CD4-positive, alpha-beta T cell treated with Interleukin-17A for 1 hour (primary cell): ENCODE measurements at regions not wholly inside any gene's neighbourhood (a gene's known extent, or its start where the extent isn't known, plus 50 kb on each side); places are given as distances from the start of the nearest gene placed in this dataset.

Source experiments
- DNase-seq: peaks from one replicate; pipeline ENCODE4 v3.0.0-alpha.2; 2020

DNA sequence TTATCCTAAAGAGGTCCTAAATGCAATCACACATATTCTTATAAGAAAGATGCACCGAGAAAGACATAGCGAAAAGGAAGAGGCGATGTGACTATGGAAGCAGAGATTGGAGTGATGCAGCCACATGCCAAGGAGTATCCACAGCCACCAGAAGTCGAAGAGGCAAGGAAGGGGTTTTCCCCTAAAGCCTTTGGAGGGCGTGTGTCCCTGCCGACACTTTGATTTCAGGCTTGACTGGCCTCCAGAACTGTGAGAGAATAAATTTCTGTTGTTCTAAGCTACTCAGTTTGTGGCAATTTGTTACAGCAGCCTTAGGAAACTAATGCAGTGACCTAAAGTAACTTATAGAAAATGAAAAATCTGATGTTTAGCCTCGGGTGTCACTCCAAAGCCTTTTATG, 179.5 kb upstream of the CITED2 start:
- no peak for DNase-seq

GRCh38 chr6:139551376-139551775, 176.9 kb upstream of the CITED2 start:
- no peak for DNase-seq

DNA sequence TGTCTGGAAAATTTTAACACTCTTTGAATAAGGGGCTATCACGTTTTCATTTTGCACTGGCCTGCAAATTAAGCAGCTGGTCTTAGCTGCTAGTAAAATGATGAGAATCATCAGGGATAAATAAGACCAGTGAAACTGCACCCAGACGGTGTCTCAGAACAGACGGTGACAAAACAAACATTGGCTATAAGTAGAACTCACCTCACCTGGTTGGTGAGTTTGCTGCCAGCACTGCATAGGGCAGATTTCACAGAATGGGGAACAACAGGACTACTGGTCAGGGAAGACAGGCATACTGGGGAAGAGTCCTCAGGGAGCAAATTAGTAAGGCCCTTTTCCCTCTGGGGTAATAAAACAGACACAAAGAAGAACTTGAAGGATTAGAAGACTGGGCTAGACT, 175.9 kb upstream of the CITED2 start:
- DNase-seq, result no peak

DNA sequence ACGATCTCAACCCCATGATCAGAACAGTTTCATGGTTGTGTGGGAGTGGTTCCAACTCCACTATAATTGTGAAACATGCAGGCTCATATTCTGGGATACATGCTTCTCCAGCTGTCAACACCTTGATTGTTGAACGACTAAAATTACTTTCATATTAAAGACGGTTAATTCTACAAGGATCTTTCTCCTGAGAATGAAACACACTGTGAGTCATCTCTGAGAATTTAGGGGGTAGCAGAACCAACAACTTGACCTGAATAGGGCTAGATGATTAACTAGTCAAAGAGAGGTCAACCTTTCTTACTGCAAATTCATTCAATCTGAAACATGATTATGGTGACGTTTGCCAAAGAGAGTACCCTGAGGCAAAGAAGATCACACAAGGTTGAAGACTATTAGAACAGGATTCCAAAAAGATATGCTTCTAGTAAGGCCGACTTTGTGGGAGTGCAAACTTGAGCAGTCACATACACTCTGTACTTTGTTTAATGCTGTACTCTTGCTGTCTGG, 175.2 kb upstream of the CITED2 start:
- DNase-seq, result no peak

GRCh38 chr6:139547804-139548203, 173.4 kb upstream of the CITED2 start:
- DNase-seq, result no peak

GRCh38 chr6:139547122-139547776, 172.8 kb upstream of the CITED2 start:
- no peak for DNase-seq

DNA sequence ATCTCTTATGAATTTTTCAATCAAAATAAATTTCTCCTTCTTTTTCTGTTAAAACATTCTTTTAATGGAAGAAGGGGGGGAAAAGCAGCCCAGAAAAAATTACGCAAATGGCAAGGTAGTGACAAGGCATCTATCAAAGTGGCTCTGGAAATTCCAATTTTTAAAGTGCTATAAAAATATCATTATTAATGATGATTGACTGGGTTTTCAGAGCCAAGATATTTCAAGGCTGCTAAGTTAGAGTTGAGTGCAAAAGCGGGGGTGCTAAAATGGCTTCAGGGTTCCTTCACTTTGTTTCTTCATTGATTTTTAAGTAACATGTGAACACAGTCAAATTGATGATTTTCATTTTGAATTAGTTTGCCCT, 171.6 kb upstream of the CITED2 start:
- DNase-seq, result no peak

- no peak for DNase-seq
Observed at GRCh38 chr6:139545206-139546105, 171.0 kb upstream of the CITED2 start.

DNA sequence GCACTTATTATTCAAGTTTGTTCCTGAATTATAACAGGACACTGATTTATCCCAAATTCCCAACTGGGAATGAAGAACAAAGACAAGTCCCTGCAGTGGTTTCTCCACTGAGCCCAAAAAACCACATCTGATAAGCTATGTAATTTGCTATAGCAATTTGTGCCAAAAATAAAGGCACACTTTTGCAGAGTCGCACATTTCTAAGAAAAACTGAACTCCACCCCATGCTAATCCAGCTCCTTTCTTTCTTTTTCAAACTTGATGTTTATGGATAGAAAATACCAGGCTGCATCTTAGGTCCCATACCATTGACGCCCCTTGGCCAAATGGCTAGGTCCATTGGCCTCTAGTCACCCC, 170.2 kb upstream of the CITED2 start:
- DNase-seq, result no peak

GRCh38 chr6:139542351-139542750, 167.9 kb upstream of the CITED2 start:
- DNase-seq, result no peak

DNA sequence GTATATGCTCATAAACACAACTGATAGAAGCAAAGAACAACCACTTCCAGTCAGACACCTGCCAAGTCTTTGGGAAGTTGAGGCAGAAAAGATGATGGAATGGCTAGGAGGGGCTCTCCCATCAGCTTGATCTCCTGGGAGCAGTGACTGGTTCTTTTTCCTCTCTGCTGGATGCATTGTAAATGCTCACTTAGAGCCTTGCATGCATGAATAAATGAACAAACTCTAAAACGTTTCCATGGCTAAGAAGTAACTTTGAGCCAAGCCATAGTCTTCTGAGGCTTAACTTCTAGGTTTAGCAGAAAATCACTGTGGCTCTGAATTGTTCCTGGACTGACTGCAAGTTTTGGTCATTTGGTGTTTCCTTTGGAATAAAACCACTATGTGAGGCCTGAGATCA, 166.4 kb upstream of the CITED2 start:
- DNase-seq, result no peak

GRCh38 chr6:139540276-139540675, 165.8 kb upstream of the CITED2 start:
- DNase-seq, result peak; percentile 62

GRCh38 chr6:139539852-139540251, 165.4 kb upstream of the CITED2 start:
- DNase-seq, result no peak

DNA sequence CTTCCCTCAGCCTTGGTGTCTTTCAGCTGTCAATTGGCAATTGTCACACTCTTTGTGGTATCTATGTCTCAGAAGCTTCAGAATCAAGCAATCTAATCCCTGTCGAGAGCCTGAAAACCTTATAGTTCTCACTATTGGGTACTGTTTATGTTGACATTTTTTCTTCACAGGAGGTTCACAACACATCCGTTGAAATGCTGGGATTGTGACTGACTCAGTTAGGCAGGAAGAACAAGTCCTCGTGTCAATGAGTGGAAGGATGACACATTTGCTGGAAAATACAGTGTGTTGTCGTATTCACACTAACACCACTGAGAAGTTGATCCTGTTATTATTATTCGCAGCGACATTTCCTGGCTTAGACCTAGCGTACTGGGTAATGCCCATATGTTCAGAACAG, 163.9 kb upstream of the CITED2 start:
- DNase-seq, result no peak

DNA sequence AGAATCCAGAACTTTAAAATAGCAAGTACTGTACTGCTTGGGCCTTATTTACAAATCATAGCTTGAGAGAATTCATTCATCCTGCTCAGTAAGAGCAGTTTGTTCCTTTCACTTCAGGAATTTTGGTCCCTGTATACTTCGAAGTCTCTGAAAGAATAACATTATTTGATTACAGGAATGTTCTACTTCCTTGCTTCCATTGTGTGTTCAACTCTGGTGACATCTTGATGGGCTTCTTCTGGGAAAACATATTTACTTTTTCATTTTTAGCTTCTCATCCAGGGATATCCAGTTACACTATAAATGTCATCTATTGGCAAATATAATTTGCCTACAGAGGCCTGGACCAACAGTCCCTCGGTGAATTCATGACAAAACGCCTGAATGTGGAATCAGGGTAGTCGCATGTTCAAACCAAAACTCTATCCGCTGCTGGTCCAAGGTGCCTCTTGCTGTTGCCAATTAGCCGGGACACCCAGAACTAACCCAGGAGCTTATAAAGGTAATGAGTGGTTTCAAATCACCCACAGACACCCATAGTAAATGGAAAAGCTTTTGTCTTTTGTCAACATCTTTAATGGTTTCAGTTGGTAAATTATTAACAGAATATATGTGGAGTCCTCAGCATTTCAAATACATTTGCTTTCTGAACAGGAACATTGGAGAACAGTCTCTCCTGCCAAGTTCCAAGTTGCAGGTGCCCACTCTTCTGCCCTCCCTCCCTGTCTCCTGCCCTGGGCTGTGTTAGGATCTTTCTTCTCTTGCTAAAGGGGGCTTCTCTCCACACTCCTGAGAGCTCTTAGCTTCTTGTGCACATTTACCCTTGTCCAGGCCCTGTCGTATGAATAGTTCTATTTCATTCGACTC, 162.5 kb upstream of the CITED2 start:
- no peak for DNase-seq

- peak; percentile 36 for DNase-seq
Observed at GRCh38 chr6:139534472-139535115, 160.1 kb upstream of the CITED2 start.

DNA sequence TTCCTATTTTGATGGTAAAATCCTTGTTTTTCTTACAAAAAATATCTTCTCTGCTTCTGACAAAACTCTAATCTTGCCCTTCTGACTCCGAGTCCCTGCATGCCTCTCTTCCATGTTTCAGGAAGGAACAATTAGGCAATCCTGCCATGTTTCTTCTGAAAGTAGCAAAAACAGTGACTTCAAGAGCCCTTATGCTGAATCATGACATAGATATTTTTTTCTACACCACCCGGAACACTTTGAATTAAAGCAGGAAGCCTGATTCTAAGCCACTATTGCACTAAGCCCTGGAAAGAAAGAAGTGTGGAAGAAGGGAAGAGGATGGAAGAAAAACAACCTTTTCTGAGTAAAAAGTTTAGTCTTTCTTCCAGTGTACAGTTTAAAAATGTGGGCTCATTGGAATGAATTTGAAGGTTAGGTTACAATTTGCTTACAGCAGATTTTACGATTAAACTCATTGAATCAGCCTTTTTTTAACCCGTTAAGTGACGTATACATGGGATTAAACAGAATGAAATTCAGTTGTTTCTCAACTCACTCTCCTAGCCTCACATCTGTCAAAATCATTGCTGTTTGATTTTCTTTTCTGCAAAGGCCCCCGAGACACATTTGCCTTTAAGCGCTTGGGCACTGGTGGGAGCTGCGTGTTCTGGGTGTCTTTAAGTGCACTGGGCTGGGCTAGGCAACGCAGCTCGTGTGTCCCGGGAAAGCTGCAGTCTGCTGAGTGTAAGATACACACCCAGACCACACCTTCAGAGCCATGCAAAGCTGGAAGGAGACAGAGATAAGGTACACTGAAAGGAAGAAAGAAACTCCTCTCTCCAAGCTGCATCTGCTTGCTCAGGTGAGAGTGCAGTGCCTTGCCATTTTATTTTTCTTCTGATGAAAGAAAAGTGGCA, 159.4 kb upstream of the CITED2 start:
- no peak for DNase-seq

GRCh38 chr6:139533171-139533570, 158.7 kb upstream of the CITED2 start:
- no peak for DNase-seq

DNA sequence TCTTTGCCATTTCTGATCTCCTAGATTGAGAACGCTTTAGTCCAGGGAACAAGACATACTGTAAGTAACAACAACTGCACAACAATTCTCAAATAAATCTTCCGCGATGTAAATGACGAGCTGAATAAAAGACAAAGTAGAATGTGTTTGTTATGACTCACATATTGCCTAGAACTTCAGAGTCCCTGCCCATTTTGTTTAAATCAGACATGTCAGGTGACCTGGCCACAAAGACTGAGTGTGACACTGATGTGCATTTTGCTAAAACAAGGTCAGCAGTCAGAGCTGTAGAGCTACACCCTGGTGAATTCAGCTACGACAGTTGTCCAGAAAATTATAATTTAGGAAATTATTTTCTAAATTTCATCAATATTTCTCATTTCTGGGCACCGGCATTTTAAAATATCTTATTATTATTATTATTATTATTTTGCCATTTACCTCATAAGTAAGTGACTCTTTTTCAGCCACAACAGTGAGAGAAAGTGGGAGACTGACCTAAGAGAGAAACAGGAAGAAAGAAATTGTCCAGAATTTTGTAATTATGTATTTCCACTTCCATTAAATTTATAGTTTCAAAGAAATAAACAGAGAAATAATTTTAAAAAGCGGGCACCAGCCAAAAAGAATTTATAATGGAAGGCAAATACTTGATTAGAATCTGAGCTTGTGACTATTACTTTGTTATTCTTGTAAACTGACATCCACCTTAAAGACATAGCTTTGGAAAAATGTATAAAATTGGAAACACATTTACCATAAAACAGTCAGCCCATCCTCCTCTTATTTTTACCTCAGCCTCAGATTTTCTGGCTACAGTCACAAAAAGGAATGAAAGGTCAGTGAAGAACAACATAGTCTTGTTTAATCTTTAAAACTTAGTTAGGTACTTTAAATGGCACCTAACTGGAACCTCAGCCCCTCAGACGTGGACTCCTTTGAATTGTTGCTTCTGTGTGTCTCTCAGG, 157.0 kb upstream of the CITED2 start:
- peak; percentile 78 for DNase-seq

DNA sequence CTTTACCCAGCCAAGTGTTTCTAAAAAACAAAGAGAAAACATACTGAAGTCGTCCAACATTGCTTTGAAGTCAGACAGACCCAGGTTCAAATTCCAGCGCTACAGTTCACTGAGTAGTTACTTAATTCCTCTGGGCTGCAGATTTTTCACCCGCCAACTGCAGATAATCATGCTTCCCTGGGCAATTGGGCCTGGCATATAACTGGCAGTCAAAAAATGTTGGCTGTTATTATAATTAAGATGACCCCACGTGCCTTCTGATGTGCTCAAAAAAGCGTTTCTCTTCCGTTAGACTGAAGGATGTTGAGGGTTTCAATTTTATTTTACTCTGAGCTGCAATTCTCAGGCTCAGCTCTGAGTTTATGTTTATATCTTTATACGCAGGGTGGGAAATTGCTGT, 156.1 kb upstream of the CITED2 start:
- DNase-seq, result peak; percentile 24

- DNase-seq, result no peak
Observed at GRCh38 chr6:139529420-139529819, 155.0 kb upstream of the CITED2 start.
